SK-N-SH treated with all-trans-retinoic acid at 6 μM for 48 hours (cell line): ENCODE measurements at regions not wholly inside any gene's neighbourhood (a gene's known extent, or its start where the extent isn't known, plus 50 kb on each side); places are given as distances from the start of the nearest gene placed in this dataset.

Source experiments
- ARNTL ChIP-seq: fragments of 450-650 bp; formaldehyde crosslinking; IDR thresholded peaks from 2 replicates; pipeline ENCODE4 v1.5.0; 2020; ENCODE audit warnings: low read depth, mild to moderate bottlenecking, moderate library complexity, borderline replicate concordance
- BACH2 ChIP-seq: fragments of 250-450 bp; sonication (Bioruptor Pico); IDR thresholded peaks from 2 replicates; pipeline ENCODE4 v1.9.0; 2021; ENCODE audit warnings: mild to moderate bottlenecking, borderline replicate concordance
- CREB5 ChIP-seq: fragments of 250-450 bp; sonication (Bioruptor Pico); IDR thresholded peaks from 2 replicates; pipeline ENCODE4 v1.5.1; 2020; ENCODE audit warnings: low read depth, mild to moderate bottlenecking, moderate library complexity
- CSRNP3 ChIP-seq: fragments of 250-450 bp; sonication (Bioruptor Pico); IDR thresholded peaks from 2 replicates; pipeline ENCODE4 v1.5.1; 2021; ENCODE audit warnings: mild to moderate bottlenecking, moderate library complexity
- ESRRG ChIP-seq: fragments of 250-450 bp; sonication (Bioruptor Pico); IDR thresholded peaks from 2 replicates; pipeline ENCODE4 v1.6.1; 2021; ENCODE audit warnings: mild to moderate bottlenecking
- POU6F1 ChIP-seq: fragments of 250-450 bp; sonication (Bioruptor Pico); IDR thresholded peaks from 2 replicates; pipeline ENCODE4 v1.8.0; 2021; ENCODE audit warnings: low read depth, mild to moderate bottlenecking, moderate library complexity, borderline replicate concordance
- PPARA ChIP-seq: fragments of 250-450 bp; sonication (Bioruptor Pico); IDR thresholded peaks from 2 replicates; pipeline ENCODE4 v1.5.0; 2020; ENCODE audit warnings: mild to moderate bottlenecking, borderline replicate concordance
- SNAI2 ChIP-seq: fragments of 250-450 bp; sonication (Bioruptor Pico); IDR thresholded peaks from 2 replicates; pipeline ENCODE4 v1.5.0; 2020; ENCODE audit warnings: mild to moderate bottlenecking, moderate library complexity
- ZNF70 ChIP-seq: fragments of 450-650 bp; formaldehyde crosslinking; IDR thresholded peaks from 2 replicates; pipeline ENCODE4 v1.5.0; 2020; ENCODE audit warnings: mild to moderate bottlenecking, moderate library complexity

- no peak for TF ChIP-seq CREB5 (CRISPR knock-in tag)
- no peak for TF ChIP-seq SNAI2 (CRISPR knock-in tag)
- no peak for TF ChIP-seq ZNF70 (CRISPR knock-in tag)
- no peak for TF ChIP-seq PPARA (CRISPR knock-in tag)
- no peak for TF ChIP-seq ARNTL (CRISPR knock-in tag)
- TF ChIP-seq POU6F1 (CRISPR knock-in tag): no peak
- TF ChIP-seq ESRRG (CRISPR knock-in tag): no peak
- TF ChIP-seq BACH2: no peak
- TF ChIP-seq CSRNP3 (CRISPR knock-in tag): no peak
Observed at GRCh38 chr13:78772933-78773332, 114.0 kb upstream of the OBI1 start.
